ENCODE measurements at regions not wholly inside any gene's neighbourhood (a gene's known extent, or its start where the extent isn't known, plus 50 kb on each side); places are given as distances from the start of the nearest gene placed in this dataset.

GRCh38 chr17:72414032-72414396 lies 293.2 kb downstream of the SOX9 start:
- DNase-seq: no peak

GRCh38 chr17:72414967-72415853 lies 294.4 kb downstream of the SOX9 start:
- peak in 1 of 2 experiments; percentile 41 for DNase-seq

- peak; percentile 92 to 95 for DNase-seq
These were observed 295.3 kb downstream of the SOX9 start for GRCh38 chr17:72416054-72416675.

GRCh38 chr17:72416905-72417304 lies 296.1 kb downstream of the SOX9 start:
- DNase-seq: peak in 1 of 2 experiments; percentile 37

- DNase-seq: no peak
These were observed 296.8 kb downstream of the SOX9 start for GRCh38 chr17:72417627-72418026.

- peak; percentile 45 to 68 for DNase-seq
These were observed 299.3 kb downstream of the SOX9 start for GRCh38 chr17:72419866-72420774.

GRCh38 chr17:72420775-72421127 lies 299.9 kb downstream of the SOX9 start:
- DNase-seq: no peak

- DNase-seq: no peak
These were observed 300.6 kb downstream of the SOX9 start for GRCh38 chr17:72421128-72422092.

GRCh38 chr17:72422204-72422504 lies 301.3 kb downstream of the SOX9 start:
- DNase-seq: no peak

- no peak for DNase-seq
These were observed 301.9 kb downstream of the SOX9 start for GRCh38 chr17:72422505-72423285.

- DNase-seq: no peak
These were observed 302.4 kb downstream of the SOX9 start for GRCh38 chr17:72423286-72423589.

- no peak for DNase-seq
These were observed 302.9 kb downstream of the SOX9 start for GRCh38 chr17:72423718-72424117.

GRCh38 chr17:72424505-72425117 lies 303.8 kb downstream of the SOX9 start:
- DNase-seq: no peak

- no peak for DNase-seq
These were observed 304.4 kb downstream of the SOX9 start for GRCh38 chr17:72425133-72425793.

- DNase-seq: no peak
These were observed 305.0 kb downstream of the SOX9 start for GRCh38 chr17:72425794-72426168.

- DNase-seq: no peak
These were observed 305.5 kb downstream of the SOX9 start for GRCh38 chr17:72426321-72426720.

- DNase-seq: no peak
These were observed 306.3 kb downstream of the SOX9 start for GRCh38 chr17:72426948-72427760.

- no peak for DNase-seq
These were observed 306.9 kb downstream of the SOX9 start for GRCh38 chr17:72427761-72428109.

- no peak for DNase-seq
These were observed 308.3 kb downstream of the SOX9 start for GRCh38 chr17:72429066-72429638.

Measured in NCI-H446 (cell line).